Smooth muscle cell (in vitro differentiated cells): ENCODE measurements at regions not wholly inside any gene's neighbourhood (a gene's known extent, or its start where the extent isn't known, plus 50 kb on each side); places are given as distances from the start of the nearest gene placed in this dataset.

ENCODE experiments used
- DNase-seq: peaks from one replicate; lab custom pipeline; 2025; ENCODE audit not compliant: unreplicated experiment; lab: John Stamatoyannopoulos, UW
- H2AFZ ChIP-seq: fragments of 200-600 bp; sonication (generic); 2 replicates; pipeline ENCODE4 v1.6.0; 2016; ENCODE audit warnings: antibody characterized with exemption, low read depth, mild to moderate bottlenecking
- H3F3A ChIP-seq: fragments of 200-600 bp; sonication (generic); 2 replicates; pipeline ENCODE4 v1.6.0; 2017; ENCODE audit warnings: antibody characterized with exemption, low read depth
- H3K27ac ChIP-seq: fragments of 200-600 bp; sonication (generic); 2 replicates; pipeline ENCODE4 v1.5.1; 2016; ENCODE audit warnings: low read depth, mild to moderate bottlenecking
- H3K27me3 ChIP-seq: fragments of 200-600 bp; sonication (generic); 2 replicates; pipeline ENCODE4 v1.6.1; 2016; ENCODE audit warnings: low read depth, mild to moderate bottlenecking
- H3K36me3 ChIP-seq: fragments of 200-600 bp; sonication (generic); 2 replicates; pipeline ENCODE4 v1.5.1; 2016; ENCODE audit warnings: low read depth
- H3K4me1 ChIP-seq: fragments of 200-600 bp; sonication (generic); 2 replicates; pipeline ENCODE4 v1.5.1; 2016; ENCODE audit warnings: low read depth
- H3K4me2 ChIP-seq: fragments of 200-600 bp; sonication (generic); 2 replicates; pipeline ENCODE4 v1.6.0; 2016; ENCODE audit warnings: mild to moderate bottlenecking
- H3K4me3 ChIP-seq: fragments of 200-600 bp; sonication (generic); 2 replicates; pipeline ENCODE4 v1.5.1; 2016; ENCODE audit warnings: mild to moderate bottlenecking
- H3K79me2 ChIP-seq: fragments of 200-600 bp; sonication (generic); 2 replicates; pipeline ENCODE4 v1.6.0; 2016; ENCODE audit warnings: low read depth, mild to moderate bottlenecking
- H3K9ac ChIP-seq: fragments of 200-600 bp; sonication (generic); 2 replicates; pipeline ENCODE4 v1.6.0; 2016; ENCODE audit warnings: low read depth
- H3K9me3 ChIP-seq: fragments of 200-600 bp; sonication (generic); replicated peaks from 2 replicates; pipeline ENCODE4 v1.5.1; 2016; ENCODE audit warnings: low read depth
- H4K20me1 ChIP-seq: fragments of 200-600 bp; sonication (generic); 2 replicates; pipeline ENCODE4 v1.6.0; 2016; ENCODE audit warnings: low read depth
- WGBS: methylation state at CpG from one replicate; pipeline ENCODE4 v1.1.7; 2016; ENCODE audit warnings: low lambda C conversion rate; 5-methylcytosine and 5-hydroxymethylcytosine counted together
- TF ChIP-seq, protein P1 (sequence below): fragments of 200-600 bp; sonication (generic); IDR thresholded peaks from 2 replicates; pipeline ENCODE4 v1.5.1; 2017; ENCODE audit warnings: borderline replicate concordance, mild to moderate bottlenecking, antibody characterized with exemption; ENCODE audit not compliant: insufficient read depth, poor library complexity, severe bottlenecking

DNA sequence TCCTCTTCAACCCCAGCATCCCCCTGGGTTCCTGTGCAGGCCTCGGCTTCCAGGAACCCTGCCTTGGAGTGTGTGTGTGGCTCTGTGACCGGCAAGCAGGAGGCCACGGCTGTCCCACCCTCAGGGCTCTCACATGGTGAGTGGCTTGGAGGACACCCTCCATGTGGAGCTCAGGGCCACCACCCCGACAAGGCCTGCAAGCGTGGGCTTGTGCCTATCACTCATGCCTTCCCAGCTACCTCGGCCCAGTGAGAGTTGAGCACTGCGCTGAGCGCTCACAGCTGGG lies 76.7 kb downstream of the DACT2 start:
- WGBS, result 95% methylated on average over 8 of the region's 8 CpGs
- Histone ChIP-seq H3K4me3 (no peak overlapping the region), H3F3A (no peaks in the 10 kb centered on the region), H3K9me3 (no peaks in the 10 kb centered on the region), H2AFZ (no peak overlapping the region), H4K20me1 (no peaks in the 10 kb centered on the region), H3K27me3 (peaks cover 7% of the 10 kb centered on the region), H3K9ac (no peak overlapping the region), H3K36me3 (no peaks in the 10 kb centered on the region), H3K4me2 (no peak overlapping the region), H3K27ac (no peak overlapping the region), H3K79me2 (no peaks in the 10 kb centered on the region), H3K4me1 (no peaks in the 10 kb centered on the region)
- DNase-seq, result no peak
- TF ChIP-seq, protein P1, sequence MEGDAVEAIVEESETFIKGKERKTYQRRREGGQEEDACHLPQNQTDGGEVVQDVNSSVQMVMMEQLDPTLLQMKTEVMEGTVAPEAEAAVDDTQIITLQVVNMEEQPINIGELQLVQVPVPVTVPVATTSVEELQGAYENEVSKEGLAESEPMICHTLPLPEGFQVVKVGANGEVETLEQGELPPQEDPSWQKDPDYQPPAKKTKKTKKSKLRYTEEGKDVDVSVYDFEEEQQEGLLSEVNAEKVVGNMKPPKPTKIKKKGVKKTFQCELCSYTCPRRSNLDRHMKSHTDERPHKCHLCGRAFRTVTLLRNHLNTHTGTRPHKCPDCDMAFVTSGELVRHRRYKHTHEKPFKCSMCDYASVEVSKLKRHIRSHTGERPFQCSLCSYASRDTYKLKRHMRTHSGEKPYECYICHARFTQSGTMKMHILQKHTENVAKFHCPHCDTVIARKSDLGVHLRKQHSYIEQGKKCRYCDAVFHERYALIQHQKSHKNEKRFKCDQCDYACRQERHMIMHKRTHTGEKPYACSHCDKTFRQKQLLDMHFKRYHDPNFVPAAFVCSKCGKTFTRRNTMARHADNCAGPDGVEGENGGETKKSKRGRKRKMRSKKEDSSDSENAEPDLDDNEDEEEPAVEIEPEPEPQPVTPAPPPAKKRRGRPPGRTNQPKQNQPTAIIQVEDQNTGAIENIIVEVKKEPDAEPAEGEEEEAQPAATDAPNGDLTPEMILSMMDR, result no peak

DNA sequence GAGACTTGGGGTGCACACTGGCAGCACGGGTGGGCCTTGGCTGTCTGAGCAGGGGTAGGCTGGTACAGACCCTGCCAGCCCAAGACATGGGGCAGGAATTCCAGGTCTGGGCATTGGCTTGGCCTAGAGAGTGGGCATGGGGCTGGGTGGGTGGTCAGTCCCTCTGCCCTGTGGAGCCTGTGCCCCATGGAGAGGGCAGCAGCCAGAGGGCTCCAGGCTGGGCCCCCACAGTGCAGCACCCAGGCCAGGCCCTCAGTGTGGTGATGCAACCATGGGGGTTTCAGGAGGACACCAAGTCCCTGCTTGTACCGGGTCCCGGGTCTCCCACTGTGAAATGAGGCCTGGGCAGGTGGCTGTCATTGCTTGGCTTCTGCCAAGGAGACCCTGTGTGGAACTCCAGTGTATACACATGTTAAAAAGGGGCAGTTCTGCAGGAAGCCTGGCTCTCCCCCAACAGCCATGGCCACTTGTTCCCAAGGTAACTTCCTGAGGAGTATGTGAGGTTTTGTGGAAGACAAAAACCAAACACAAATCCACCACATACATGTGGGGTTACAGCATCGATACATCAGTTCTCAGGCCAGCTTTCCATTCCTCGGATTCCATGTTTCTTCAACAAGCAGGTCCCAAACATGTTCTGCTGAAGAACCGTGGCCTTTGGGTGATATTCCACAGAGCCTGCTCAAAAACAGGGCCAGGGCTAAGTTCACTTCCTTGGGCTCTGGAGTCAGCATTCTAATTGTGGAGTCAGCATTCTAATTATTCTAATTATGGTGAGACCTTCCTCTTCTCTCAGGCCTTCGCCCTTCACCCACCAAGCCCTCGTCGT lies 77.3 kb downstream of the DACT2 start:
- H3K4me3 ChIP-seq, result no peak overlapping the region
- DNase-seq, result no peak
- H3K9me3 ChIP-seq, result no peaks in the 10 kb centered on the region
- no peaks in the 10 kb centered on the region for H3K36me3 ChIP-seq
- H3K4me1 ChIP-seq, result no peaks in the 10 kb centered on the region
- H3K27ac ChIP-seq, result no peak overlapping the region
- no peak overlapping the region for H3K4me2 ChIP-seq
- no peaks in the 10 kb centered on the region for H3F3A ChIP-seq
- no peak overlapping the region for H3K9ac ChIP-seq
- TF ChIP-seq, protein P1, result no peak
- no peaks in the 10 kb centered on the region for H4K20me1 ChIP-seq
- WGBS, result 91% methylated on average over 9 of the region's 9 CpGs
- peaks cover 7% of the 10 kb centered on the region for H3K27me3 ChIP-seq
- no peaks in the 10 kb centered on the region for H3K79me2 ChIP-seq
- no peak overlapping the region for H2AFZ ChIP-seq

DNA sequence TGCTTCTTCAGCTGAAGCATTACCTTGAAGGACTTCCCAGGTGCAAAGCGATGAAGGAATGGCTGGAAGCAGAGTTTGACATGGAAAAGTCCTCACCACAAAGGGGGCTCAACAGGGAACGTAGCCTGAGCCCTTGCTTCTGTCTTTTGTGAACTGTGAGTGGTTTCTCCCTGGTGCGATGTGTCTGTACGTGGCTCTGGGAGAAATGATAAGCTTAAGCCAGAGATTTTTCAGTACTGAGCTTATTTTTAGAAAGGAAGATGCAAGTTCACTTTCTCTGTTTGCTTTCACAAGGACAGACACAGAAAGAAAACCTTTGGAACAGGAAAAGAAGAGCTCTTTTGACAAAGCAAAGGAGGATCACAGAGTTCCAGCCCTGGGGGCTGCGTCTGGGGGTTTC lies 79.4 kb downstream of the DACT2 start:
- H3F3A ChIP-seq, result no peaks in the 10 kb centered on the region
- no peak overlapping the region for H2AFZ ChIP-seq
- no peaks in the 10 kb centered on the region for H4K20me1 ChIP-seq
- H3K9me3 ChIP-seq, result no peaks in the 10 kb centered on the region
- no peak overlapping the region for H3K9ac ChIP-seq
- WGBS, result 55% methylated on average over 5 of the region's 5 CpGs
- H3K36me3 ChIP-seq, result no peaks in the 10 kb centered on the region
- H3K4me2 ChIP-seq, result peak overlapping the region; percentile 41
- no peaks in the 10 kb centered on the region for H3K79me2 ChIP-seq
- no peak overlapping the region for H3K4me3 ChIP-seq
- H3K27me3 ChIP-seq, result no peaks in the 10 kb centered on the region
- TF ChIP-seq, protein P1, result no peak
- no peak overlapping the region for H3K27ac ChIP-seq
- no peaks in the 10 kb centered on the region for H3K4me1 ChIP-seq
- no peak for DNase-seq
